ENCODE measurements at regions not wholly inside any gene's neighbourhood (a gene's known extent, or its start where the extent isn't known, plus 50 kb on each side); places are given as distances from the start of the nearest gene placed in this dataset.

DNA sequence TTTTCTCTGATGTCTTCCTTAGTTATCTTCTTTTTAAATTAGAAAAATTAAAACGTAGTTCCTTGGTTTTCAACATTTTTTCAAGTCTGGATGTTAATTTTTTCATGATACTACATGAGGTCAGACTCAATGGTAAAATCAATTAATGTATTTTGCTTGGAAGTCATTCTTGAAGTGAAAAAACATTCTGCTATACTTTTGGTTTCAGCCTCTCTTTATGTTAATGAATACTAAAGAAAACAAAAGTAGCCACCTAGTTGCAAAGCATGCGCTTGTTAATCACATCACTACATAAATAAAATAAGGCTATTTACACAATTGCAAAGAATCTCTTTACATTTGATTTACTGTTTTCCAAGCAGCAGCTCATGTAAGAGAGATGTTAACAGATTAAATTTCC is 170.4 kb downstream of the LIPI start:
- TF ChIP-seq POLR2A (IDR thresholded peaks at IDR 0.05; ENCODE audit: low read depth, low read length) = no peak
- TF ChIP-seq TAF1 (IDR thresholded peaks at IDR 0.05; ENCODE audit: low read depth, low read length) = no peak
- TF ChIP-seq POLR2AphosphoS5 (IDR thresholded peaks at IDR 0.05; ENCODE audit: low read depth, low read length) = no peak
- TF ChIP-seq POU2F2 (IDR thresholded peaks at IDR 0.05; ENCODE audit: low read depth, low read length) = no peak
